EL (cell line): ENCODE measurements at regions not wholly inside any gene's neighbourhood (a gene's known extent, or its start where the extent isn't known, plus 50 kb on each side); places are given as distances from the start of the nearest gene placed in this dataset.

Source experiments
- DNase-seq: peaks from one replicate; pipeline ENCODE4 v3.0.0-alpha.2; 2016

GRCh38 chr11:24298146-24298545, 198.7 kb upstream of the LUZP2 start:
- DNase-seq, result no peak

GRCh38 chr11:24311974-24312373, 184.9 kb upstream of the LUZP2 start:
- no peak for DNase-seq

DNA sequence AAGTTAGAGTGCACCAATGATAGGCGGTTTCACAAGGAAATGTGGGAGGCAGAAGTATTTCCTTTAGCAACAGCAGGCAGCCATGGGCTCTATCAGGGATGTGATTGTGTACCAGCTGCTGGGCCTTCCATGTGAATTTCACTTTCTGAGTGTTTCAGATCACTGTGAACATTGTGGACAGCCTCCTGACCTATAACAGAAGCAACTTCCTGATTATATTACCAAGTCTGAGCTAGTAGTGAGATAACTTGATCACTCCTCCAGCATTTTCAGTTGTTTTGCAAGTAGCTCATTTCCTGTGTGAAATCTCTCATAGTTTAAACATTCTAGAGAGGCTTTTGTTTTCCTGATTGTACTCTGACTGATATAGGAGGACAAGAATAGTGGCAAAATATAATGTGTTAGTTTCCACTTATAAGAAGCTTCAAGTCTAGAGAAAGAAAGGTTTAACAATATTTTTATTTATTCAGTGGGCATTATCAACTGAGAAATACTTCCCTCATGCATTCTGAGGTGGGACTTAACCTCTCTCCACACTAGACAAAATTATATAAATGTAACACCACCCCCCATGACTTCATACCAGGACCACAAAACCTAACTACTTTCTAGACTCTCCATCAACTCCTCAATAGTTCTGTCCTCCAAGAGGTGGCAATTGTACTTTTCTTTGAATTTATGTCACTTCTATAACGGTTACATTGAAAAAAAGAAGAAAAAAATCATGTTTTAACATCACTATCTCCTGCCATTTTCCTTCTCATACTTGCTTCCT, 184.2 kb upstream of the LUZP2 start:
- peak; percentile 13 for DNase-seq

- DNase-seq, result no peak
Observed at GRCh38 chr11:24321229-24321628, 175.6 kb upstream of the LUZP2 start.

- DNase-seq, result peak; percentile 38
Observed at GRCh38 chr11:24324211-24324610, 172.6 kb upstream of the LUZP2 start.

- no peak for DNase-seq
Observed at GRCh38 chr11:24344222-24344621, 152.6 kb upstream of the LUZP2 start.

DNA sequence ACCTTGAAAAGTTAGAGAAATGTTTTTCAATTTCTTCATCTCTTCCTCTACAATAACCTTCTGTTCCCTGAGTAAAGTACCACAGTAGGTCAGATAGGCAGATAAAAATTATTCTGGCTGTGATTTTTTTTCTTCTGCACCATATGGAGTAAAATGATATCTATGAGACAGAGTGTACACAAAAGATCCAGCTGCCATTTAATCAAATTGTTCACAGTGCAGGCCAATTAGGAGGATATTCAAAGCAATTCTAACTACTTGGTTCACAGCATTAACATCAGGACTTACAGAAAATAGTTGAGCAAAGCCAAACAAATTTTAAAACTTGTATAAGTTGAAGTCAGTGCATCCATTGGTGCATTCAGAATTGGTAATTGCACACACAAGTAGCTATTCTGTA, 147.9 kb upstream of the LUZP2 start:
- no peak for DNase-seq

DNA sequence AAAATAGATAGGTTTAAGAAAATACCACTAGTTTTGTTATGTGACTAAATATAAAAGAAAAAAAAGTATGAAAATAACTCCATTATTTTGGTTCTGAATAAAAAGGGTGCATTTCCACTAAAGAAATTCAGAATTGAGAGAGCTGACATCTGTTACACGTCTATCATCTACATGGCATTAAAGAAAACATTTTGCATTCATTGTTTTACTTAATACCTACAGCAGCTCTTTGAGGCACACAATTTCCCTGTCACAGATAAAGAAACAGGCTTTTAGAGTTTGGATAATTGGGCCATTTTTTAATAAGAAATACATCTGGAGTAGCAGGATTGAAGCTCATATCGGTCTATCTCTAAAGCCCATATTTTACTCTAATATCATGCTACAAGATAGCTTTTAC, 145.7 kb upstream of the LUZP2 start:
- no peak for DNase-seq

DNA sequence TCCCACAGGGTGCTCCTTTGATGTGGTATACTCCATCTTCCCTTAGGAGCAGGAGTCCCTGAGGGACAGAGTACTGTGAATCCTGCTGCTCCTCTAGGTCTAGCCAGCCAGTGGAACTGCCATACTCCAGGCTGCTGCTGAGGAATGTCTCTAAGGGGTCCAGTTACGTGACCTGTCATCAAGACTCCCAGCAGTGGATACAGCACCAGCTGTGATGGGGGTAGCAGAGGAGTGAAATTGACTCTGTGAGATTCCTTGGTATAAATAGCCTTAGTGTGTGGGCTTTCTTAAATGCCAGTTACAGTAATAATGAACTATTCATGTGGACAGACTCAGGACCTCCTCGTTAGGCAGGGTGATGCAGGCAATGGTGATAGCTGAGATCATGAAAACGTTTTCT, 140.4 kb upstream of the LUZP2 start:
- DNase-seq, result no peak

DNA sequence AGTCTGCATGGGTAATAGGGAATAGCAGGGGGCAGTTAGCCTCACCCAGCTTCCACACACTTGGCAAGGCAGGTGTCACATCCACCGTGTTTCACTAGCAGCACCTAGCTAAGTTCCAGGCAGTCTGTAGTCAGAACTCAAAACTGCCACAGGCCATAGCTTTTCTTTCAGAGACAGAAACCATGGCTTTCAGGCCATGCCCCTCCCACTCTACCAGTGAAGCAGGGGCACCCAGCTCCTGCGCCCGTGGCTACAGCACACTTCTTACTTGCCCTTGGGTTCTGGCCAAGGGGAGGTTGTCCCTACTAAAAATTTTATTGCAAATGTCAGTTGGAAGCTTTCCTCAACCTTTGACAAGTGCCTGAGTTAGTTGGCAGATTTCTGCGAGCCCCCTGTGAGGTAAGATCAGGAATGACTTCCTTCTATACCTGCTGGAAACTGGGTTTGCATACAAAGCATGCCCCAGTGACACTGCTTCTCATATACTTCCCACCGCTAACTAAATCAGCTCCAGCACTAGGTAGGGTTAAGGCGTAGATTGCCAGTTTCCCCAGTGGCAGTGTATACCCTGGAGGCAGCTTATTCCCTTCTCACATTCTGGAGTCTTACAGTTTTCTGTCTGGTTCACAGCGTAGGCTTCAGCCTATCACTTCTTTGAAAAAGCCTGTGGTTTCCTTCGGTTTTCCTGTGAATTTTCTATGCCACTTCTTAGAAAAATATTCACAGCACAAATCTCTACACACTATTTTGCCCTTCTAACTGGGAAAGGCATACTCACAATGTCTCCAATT, 139.0 kb upstream of the LUZP2 start:
- DNase-seq, result no peak

DNA sequence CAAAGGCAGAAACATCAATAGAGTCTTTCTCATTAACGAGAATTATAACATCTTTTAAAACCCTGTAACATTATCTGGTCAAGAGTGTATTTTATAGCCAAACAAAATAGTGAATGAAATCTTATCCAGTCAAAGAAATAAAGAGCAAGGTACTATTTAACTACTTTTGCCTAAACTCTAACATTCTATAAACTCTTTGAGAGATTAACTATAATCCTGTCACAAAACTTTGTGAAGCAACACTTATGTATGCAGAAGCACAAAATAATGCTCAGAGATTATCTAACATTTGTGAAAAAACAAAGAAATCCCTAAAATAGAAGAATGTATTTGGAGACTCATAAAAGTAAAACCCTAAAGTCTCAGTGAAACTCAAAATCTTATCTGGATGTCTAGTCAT, 124.4 kb upstream of the LUZP2 start:
- no peak for DNase-seq

- DNase-seq, result no peak
Observed at GRCh38 chr11:24373516-24373915, 123.3 kb upstream of the LUZP2 start.

- no peak for DNase-seq
Observed at GRCh38 chr11:24375351-24375750, 121.5 kb upstream of the LUZP2 start.

DNA sequence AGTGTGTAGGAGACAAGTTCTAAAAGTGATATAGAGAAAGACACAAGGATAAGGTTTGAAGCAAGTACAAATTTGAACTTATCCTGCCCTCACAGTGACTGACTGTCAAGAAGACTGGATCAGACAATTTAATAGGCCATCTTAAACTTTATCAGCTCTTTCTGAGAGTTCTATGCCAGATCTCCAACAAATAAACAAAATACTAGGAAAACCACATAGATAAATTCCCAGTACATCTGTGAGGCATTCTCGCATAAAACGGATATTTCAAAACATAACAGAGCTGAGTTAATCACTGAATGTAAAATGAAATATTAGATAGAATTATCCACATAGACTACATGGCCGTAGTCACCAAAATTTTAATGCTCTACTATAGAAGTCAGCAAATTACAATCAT, 120.9 kb upstream of the LUZP2 start:
- DNase-seq, result no peak

GRCh38 chr11:24383137-24383536, 113.7 kb upstream of the LUZP2 start:
- no peak for DNase-seq

DNA sequence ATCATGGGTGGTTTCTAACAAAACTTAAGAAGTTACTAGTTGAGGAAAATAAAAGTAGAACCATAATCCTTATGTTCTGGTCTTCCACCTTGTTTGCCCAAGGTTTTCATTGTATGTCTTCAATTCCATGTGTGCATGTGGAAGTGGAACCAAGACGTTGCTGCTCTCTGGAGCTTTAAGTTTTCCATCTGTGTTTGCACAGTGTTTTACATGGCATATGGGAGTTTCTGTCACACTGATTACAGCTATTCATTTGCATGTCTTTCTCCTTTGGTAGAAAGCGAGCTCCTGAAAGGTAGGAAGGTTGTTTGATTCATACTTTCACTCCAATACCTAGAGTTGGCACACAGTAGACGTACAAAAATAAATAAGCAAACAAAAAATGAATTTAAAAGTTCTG, 112.6 kb upstream of the LUZP2 start:
- no peak for DNase-seq

DNA sequence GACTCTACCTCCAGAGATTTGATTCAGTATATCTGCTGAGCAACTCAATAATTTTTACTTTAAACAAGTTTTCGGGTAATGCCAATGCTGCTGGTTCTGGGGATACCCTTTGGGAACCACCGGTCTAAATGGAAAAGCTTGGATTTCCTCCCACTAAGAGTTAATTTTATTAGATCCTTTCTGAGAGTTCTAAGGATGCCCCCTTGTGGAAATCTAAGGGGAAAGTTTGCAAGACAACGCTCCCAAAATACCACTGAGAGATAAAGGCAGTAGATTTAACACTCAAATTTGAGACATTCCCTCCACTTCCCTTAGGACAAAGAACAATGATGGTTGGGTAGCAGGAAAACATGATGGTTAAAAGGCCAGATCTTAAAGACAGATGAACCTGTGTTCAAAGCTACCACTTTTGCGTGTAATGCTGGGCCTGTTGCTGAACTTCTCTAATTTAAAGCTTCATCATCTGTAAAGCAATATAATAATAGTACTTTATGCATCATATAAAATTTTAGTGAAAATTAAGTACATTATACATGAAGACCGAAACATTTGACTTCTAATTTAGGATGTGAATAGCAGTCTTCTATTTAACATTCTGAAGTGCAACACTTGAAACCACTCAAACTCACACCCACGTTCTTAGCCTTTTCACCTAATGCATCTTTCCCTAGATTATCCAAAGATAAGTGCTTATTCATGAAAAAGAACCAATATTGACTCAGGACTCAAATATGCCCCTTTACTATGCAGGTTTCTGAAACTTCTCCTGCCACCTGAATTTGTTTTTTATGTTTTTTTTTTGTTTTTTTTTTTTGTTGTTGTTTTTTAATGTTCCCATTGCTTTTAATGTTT, 110.1 kb upstream of the LUZP2 start:
- DNase-seq, result peak; percentile 45

GRCh38 chr11:24389575-24389974, 107.3 kb upstream of the LUZP2 start:
- no peak for DNase-seq

- DNase-seq, result no peak
Observed at GRCh38 chr11:24390016-24390415, 106.8 kb upstream of the LUZP2 start.

GRCh38 chr11:24390762-24391161, 106.1 kb upstream of the LUZP2 start:
- no peak for DNase-seq

GRCh38 chr11:24391167-24391566, 105.7 kb upstream of the LUZP2 start:
- peak; percentile 19 for DNase-seq

DNA sequence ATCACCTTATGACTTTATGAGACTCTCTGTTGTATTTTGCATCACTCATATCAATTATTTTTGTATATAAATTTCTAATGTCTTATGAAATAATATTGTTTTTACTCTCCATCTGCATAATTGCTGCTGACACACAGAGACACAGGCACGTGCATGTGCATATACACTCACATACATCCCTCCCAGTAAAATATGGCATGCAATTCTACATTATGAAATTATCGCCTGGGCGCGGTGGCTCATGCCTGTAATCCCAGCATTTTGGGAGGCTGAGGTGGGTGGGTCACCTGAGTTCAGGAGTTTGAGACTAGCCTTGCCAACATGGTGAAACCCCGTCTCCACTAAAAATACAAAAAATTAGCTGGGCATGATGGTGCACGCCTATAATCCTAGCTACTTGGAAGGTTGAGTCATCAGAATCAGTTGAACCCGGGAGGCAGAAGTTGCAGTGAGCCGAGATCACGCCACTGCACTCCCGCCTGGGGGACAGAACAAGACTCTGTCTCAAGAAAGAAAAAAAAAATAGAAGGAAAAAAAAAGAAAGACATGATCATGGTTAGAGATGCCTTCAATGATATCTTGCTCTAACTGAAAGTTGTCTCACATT, 96.7 kb upstream of the LUZP2 start:
- no peak for DNase-seq

GRCh38 chr11:24406389-24406788, 90.5 kb upstream of the LUZP2 start:
- no peak for DNase-seq
